Endothelial cell of umbilical vein (primary cell): ENCODE measurements at regions not wholly inside any gene's neighbourhood (a gene's known extent, or its start where the extent isn't known, plus 50 kb on each side); places are given as distances from the start of the nearest gene placed in this dataset.

Source experiments
- CTCF ChIP-seq, 2 donors: IDR thresholded peaks; 1 replicate in 1 of 2; 2 replicates in 1 of 2; pipeline ENCODE4 v1.5.1; 2011; ENCODE audit warnings: low read length in 2 of 2, mild to moderate bottlenecking in 2 of 2, moderate library complexity in 2 of 2, control low read depth in 1 of 2, inconsistent platforms in 1 of 2, low read depth in 1 of 2; ENCODE audit not compliant: insufficient read depth in 1 of 2; ENCODE audit errors: extremely low read depth in 1 of 2
- EZH2 ChIP-seq: IDR thresholded peaks from 2 replicates; pipeline ENCODE4 v1.6.1; 2012; ENCODE audit warnings: borderline replicate concordance, low read depth, mild to moderate bottlenecking, moderate library complexity, low read length, inconsistent platforms; ENCODE audit not compliant: severe bottlenecking
- JUN ChIP-seq: IDR thresholded peaks from 2 replicates; pipeline ENCODE4 v1.6.1; 2011; ENCODE audit warnings: borderline replicate concordance, low read depth; ENCODE audit not compliant: insufficient read length, insufficient read depth
- POLR2A ChIP-seq: IDR thresholded peaks from 2 replicates; pipeline ENCODE4 v1.6.1; 2012; ENCODE audit warnings: low read depth, mild to moderate bottlenecking, control low read depth, low read length
- POLR2AphosphoS5 ChIP-seq: IDR thresholded peaks from 2 replicates; pipeline ENCODE4 v1.6.1; 2012; ENCODE audit warnings: low read depth, mild to moderate bottlenecking, control low read depth, low read length, moderate library complexity; ENCODE audit not compliant: insufficient read depth

- no peak for TF ChIP-seq POLR2A
- no peak for TF ChIP-seq CTCF (IDR thresholded peaks at IDR 0.05; ENCODE audit: extremely low read depth in 1 of 2, insufficient read depth in 1 of 2, low read depth in 1 of 2, low read length in 2 of 2)
- TF ChIP-seq JUN: no peak
- no peak for TF ChIP-seq POLR2AphosphoS5
- no peak for TF ChIP-seq EZH2
Measured at GRCh38 chr13:74450964-74451363, 316.8 kb upstream of the KLF12 start.
